ENCODE measurements at regions not wholly inside any gene's neighbourhood (a gene's known extent, or its start where the extent isn't known, plus 50 kb on each side); places are given as distances from the start of the nearest gene placed in this dataset.

GRCh38 chr6:170116636-170117035 lies 174.2 kb downstream of the DLL1 start:
- DNase-seq (ENCODE audit: low read depth in 2 of 2): no peak

GRCh38 chr6:170114956-170115855 lies 175.7 kb downstream of the DLL1 start:
- no peak for DNase-seq (ENCODE audit: low read depth in 2 of 2)

- no peak for DNase-seq (ENCODE audit: low read depth in 2 of 2)
Observed at GRCh38 chr6:170114187-170114945, 176.5 kb downstream of the DLL1 start.

- no peak for DNase-seq (ENCODE audit: low read depth in 2 of 2)
Observed at GRCh38 chr6:170113141-170113540, 177.7 kb downstream of the DLL1 start.

GRCh38 chr6:170112583-170112860 lies 178.4 kb downstream of the DLL1 start:
- no peak for DNase-seq (ENCODE audit: low read depth in 2 of 2)

GRCh38 chr6:170111816-170112582 lies 178.9 kb downstream of the DLL1 start:
- no peak for DNase-seq (ENCODE audit: low read depth in 2 of 2)

- no peak for DNase-seq (ENCODE audit: low read depth in 2 of 2)
Observed at GRCh38 chr6:170111141-170111664, 179.7 kb downstream of the DLL1 start.

GRCh38 chr6:170110201-170111140 lies 180.4 kb downstream of the DLL1 start:
- DNase-seq (ENCODE audit: low read depth in 2 of 2): no peak

- DNase-seq (ENCODE audit: low read depth in 2 of 2): no peak
Observed at GRCh38 chr6:170108890-170109587, 181.8 kb downstream of the DLL1 start.

- no peak for DNase-seq (ENCODE audit: low read depth in 2 of 2)
Observed at GRCh38 chr6:170108456-170108855, 182.4 kb downstream of the DLL1 start.

GRCh38 chr6:170107606-170108222 lies 183.2 kb downstream of the DLL1 start:
- no peak for DNase-seq (ENCODE audit: low read depth in 2 of 2)

- DNase-seq (ENCODE audit: low read depth in 2 of 2): no peak
Observed at GRCh38 chr6:170106906-170107525, 183.9 kb downstream of the DLL1 start.

GRCh38 chr6:170102582-170103481 lies 188.0 kb downstream of the DLL1 start:
- no peak for DNase-seq (ENCODE audit: low read depth in 2 of 2)

- no peak for DNase-seq (ENCODE audit: low read depth in 2 of 2)
Observed at GRCh38 chr6:170102038-170102437, 188.8 kb downstream of the DLL1 start.

- no peak for DNase-seq (ENCODE audit: low read depth in 2 of 2)
Observed at GRCh38 chr6:170101281-170102035, 189.4 kb downstream of the DLL1 start.

- DNase-seq (ENCODE audit: low read depth in 2 of 2): no peak
Observed at GRCh38 chr6:170100046-170100445, 190.8 kb downstream of the DLL1 start.

GRCh38 chr6:170099387-170099786 lies 191.5 kb downstream of the DLL1 start:
- DNase-seq (ENCODE audit: low read depth in 2 of 2): no peak

All from stimulated activated CD8-positive, alpha-beta memory T cell treated with anti-CD3 and anti-CD28 coated beads, Interleukin-2, amount 100 ng/mL, for 48 hours (primary cell).